Astrocyte of the hippocampus (primary cell): ENCODE measurements at regions not wholly inside any gene's neighbourhood (a gene's known extent, or its start where the extent isn't known, plus 50 kb on each side); places are given as distances from the start of the nearest gene placed in this dataset.
A peak's percentile ranks its signal among the peaks of the same experiment; 100 is the strongest.
"Not testable (repeated sequence)": the region's sequence is repeated elsewhere in the genome, so short reads cannot be mapped to it uniquely, and the experiment has no call there.

Experiments
- DNase-seq: peaks from one replicate; pipeline ENCODE4 v3.0.0; 2011; ENCODE audit warnings: low read depth, low spot score

DNA sequence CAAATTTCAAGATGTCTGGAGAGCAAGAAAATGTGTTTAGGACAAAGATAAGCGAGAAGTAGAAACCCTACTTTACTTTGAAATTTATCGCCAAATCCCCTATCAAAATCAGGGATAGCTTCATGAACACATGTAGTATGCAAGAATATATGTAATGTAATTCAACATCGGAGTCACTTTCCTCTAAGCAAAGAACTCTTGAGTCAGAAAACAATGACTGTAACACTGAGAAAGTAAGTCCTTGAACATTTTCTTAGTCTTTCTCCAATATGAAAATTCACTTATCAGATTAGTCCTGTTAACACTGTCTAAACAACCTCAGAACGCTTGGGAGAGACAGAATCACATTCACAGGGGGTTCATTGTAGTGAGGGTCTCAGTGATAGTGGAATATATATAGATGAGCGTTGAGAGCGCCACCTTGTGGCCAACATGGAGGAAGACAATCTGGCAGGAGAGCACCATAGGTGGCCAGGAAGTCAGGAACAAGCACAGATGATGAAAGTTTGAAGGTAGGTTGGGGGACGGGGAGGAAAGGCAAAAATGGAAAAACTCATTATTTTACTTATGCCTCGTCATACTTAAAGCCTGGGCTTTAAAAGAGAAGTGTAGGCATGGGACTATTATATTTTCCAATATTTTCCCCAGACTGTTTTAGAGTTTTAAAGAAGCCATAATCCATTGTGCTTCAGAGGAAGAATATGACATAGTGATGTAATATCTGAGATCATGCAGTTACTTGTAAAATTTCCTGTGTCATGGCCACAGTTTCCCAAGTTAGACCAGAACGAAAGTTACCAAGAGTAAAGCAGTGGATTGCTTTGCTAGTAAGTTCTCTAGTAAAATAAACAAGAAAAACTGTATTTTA lies 115.5 kb upstream of the GNAI1 start:
- peak; percentile 78 for DNase-seq

DNA sequence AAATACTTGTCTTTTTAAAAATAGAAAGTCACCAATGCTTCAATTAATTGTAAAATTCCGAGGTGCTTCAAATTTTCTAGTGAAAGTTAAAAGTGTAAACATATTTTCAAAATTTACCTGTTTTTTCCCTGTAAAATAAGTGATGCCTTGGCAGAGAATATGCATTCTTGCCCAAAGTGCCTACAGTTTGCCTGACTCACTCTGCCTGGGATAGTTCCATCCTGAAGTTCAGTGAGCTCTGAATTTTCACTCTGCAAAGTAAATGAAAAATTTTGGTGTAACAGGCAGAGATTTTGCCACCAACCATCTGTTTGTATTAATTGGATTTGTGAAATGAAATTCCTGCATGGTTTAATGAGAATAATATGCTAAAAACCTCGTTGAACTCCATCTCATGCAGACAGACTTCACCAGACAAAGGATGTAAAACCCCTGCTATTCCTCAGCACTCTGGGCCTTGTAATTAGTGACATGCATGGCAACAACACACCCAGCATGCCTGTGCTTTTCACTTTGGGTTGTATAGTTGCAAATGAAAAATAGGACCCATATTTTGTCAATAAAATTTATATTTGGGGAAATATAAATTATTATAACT lies 117.4 kb upstream of the GNAI1 start:
- DNase-seq: no peak

DNA sequence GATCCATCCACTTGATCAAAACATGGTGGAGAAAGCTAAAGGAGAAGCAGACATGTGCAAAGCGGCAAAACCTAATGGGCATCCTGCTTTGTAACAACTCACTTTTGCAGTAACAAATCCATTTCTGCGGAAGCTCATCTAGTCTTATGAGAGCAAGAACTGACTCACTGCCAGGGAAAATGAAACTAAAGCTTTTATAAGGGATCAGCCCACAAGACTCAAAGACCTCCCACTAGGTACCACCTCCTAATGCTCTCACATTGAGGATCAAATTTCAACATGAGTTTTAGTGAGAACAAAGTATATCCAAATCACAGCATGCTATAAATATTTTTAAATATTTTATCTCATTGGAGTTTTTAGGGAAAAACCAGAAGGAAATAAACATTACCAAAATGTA lies 120.1 kb upstream of the GNAI1 start:
- DNase-seq: peak; percentile 18

DNA sequence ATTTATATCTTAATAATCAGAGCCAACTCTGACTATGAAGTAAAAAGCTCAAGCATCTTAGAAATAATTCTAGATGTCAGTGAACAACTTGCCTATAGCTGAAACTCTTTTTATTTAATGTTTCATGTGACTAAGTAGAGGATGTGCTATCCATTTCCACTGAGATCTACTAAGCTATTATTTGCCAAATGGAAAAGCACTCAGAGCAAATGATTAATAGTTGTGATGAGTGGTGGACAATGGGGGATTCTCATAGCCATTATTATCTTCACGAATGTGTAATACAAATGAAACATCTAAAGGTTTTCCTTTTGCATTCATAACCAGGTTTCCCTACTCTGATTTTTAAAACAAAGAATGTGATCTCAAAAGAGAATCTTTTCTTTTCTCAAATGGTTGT lies 126.6 kb upstream of the GNAI1 start:
- no peak for DNase-seq

DNA sequence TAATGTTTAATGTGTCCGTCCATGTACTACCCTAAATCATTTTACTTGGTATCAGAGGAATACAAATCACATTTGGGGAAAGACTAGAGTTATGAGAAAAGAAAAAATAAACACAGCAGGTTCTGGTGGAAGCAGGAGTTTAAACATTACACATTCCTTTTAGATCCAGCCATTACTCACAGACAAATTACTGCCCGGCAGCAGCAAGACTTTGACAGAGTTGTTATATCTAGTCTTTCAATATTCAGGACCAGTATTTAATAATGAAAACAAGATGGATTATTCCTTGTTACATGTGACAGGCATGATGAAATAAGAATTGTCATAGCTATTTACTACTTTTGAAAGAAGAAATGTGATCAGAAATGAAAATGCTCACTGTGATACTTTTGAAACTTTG lies 131.8 kb upstream of the GNAI1 start:
- DNase-seq: no peak

DNA sequence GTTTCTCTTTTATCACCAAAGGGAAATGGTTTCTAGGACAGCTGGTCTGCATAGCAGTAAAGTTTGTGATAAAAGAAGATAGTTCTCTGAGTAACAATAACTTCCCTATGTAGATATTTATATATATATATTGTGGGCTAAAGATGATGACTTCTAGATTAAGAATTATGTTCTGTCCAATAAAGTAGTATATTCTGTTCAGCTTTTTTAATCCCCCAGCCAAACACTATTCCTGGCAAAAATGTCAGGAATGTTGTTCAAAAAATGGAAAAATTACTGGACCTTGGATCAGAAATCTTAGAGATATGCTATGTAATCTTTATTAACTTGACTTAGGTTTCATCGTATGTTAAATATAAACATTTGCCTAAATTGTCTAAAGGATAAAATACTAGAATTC lies 136.3 kb upstream of the GNAI1 start:
- no peak for DNase-seq

DNA sequence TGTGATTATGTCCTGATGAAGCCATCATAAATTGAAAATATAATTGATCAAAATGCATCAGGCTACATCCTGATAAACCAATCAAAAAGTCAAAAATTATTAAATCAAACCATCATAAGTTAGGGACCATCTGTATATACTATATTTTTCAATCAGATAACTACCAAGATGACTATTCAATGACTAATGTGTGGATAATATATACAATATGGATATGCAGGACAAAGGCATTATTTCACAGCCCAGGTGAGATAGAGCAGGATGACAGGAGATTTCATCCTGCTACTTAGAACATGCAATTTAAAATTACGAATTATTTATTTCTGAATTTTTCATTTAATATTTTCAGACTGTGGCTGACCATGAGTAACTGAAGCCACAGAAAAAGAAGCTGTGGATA lies 137.3 kb upstream of the GNAI1 start:
- DNase-seq: no peak

DNA sequence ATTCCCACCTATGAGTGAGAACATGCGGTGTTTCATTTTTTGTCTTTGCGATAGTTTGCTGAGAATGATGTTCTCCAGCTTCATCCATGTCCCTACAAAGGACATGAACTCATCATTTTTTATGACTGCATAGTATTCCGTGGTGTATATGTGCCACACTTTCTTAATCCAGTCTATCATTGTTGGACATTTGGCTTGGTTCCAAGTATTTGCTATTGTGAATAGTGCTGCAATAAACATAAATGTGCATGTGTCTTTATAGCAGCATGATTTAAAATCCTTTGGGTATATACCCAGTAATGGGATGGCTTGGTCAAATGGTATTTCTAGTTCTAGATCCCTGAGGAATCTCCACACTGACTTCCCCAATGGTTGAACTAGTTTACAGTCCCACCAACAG lies 138.9 kb upstream of the GNAI1 start:
- DNase-seq: not testable (repeated sequence)

DNA sequence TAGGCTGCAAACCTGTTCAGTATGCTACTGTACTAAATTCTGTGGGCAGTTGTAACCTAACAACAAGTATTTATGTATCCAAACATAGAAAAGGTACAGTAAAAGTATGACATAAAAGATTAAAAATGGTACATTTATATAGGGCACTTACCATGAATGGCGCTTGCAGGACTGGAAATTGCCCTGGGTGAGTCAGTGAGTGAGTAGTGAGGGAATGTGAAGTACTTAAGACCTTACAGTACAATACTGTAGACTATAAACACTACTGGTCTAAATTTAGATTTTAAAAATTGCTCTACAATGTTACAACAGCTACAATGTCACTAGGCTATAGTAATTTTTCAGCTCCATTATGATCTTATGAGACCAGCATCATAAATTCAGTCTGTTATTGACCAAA lies 146.0 kb upstream of the GNAI1 start:
- DNase-seq: peak; percentile 24

DNA sequence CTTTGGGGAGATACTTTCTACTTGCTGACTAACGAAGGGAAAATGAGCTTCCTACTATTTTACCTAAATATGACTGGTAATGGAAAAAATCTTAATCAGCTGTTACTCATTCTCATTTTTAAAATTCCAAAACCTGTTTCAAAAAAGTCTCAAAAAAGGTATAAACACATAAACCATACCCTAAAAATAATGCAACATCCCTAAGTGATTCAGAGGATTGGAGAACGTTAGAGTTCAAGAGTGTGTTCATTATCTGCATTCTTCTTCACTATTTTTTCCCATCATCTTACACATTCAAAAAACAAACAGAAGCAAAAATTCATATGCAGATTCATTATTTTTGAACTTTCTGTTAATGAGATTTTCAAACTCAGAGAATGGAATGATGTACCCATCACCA lies 150.4 kb upstream of the GNAI1 start:
- DNase-seq: no peak

DNA sequence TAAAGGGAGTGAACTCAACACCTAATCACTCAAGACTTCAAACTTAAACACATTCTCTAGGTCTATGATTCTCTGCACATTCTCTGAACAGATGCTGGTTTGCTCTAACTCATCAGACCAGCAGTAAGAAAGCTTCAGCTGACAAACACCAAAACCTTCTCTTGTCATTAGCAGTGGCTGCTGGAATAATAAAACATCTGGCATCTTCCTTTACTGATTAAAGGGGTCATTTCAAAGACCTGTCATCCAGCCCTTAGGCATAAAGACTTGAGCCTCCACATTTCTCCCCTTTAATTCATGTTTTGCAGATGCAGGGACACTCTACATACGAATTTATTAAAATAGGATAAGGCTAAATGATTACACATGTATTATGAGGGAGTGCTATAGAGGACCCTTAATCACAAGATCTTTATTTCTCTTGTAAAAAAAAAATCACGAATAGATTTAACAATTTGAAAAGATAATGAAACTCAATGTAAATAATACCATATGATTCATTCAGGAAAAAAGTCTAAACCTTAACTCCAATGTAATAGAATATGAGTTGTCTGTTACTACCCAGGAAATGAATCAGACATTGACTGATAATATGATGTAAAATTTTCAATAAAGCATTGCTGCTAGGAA lies 152.4 kb upstream of the GNAI1 start:
- no peak for DNase-seq

DNA sequence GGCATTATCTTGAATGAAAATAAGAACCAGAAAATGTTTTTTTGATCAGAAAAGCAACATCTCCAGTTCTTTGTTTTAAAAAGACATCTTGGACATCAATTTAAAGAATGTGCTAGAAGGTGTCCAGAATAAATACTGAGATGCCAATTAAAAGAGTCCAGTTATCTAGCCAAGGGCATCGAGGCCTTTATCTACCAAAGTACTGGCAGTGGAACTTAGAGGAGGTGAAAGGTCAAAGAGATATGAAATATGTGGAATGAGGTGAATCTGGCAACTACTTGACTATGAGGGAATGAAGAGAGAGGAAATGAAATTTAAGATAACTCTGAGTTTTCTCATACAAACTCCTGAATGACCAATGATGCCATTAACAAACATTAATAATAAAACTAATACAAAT lies 154.3 kb upstream of the GNAI1 start:
- no peak for DNase-seq

DNA sequence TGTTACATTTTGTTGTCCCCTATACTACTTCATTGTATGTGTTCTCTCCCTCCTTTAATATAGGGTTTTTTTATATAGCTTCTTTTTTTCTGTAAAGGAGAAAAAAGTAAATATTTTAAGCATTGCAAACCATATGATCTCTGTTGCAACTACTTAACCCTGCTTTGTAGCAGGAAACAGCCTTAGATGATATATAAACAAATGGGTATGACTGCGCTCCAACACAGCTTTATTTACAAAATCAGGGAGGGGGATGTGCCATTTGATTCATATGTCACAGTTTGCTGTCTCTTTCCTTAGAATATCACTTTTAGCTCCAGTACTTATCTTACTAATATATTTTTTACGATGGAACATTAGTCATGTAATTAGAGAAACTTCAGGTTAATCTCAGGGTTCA lies 155.2 kb upstream of the GNAI1 start:
- no peak for DNase-seq

DNA sequence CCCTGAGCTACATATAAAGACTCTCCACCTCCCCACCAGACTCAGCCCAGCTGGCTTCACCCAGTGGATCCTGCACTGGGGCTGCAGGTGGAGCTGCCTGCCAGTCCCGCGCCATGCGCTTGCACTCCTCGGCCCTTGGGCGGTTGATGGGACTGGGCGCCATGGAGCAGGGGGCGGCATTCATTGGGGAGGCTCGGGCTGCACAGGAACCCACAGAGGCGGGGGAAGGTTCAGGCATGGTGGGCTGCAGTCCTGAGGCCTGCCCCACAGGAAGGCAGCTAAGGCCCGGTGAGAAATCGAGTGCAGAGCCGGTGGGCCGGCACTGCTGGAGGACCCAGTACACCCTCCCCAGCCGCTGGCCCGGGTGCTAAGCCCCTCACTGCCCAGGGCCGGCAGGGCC lies 157.2 kb upstream of the GNAI1 start:
- no peak for DNase-seq

DNA sequence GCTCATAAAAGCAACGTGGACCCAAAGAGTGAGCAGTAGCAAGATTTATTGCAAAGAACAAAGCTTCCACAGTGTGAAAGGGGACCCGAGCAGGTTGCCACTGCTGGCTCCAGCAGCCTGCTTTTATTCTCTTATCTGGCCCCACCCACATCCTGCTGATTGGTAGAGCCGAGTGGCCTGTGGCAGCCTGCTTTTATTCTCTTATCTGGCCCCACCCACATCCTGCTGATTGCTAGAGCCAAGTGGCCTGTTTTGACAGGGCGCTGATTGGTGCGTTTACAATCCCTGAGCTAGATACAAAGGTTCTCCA lies 158.0 kb upstream of the GNAI1 start:
- DNase-seq: not testable (repeated sequence)

DNA sequence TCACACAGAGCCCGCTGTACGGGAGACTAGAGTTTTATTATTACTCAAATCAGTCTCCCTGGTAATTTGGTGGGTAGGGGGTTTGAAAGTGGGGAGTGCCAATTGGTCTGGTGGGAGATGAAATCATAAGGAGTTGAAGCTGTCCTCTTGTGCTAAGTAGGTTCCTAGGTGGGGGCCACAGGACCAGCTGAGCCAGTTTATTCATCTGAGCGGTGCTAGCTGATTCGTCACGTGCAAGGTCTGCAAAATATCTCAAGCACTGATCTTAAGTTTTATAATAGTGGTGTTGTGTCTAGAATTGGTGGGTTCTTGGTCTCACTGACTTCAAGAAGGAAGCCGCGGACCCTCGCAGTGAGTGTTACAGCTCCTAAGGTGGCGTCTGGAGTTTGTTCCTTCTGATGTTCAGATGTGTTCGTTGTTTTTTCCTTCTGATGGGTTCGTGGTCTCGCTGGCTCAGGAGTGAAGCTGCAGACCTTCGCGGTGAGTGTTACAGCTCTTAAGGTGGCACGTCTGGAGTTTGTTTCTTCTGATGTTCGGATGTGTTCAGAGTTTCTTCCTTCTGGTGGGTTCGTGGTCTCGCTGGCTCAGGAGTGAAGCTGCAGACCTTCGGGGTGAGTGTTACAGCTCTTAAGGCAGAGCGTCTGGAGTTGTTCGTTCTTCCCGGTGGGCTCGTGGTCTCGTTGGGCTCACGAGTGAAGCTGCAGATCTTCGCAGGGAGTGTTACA lies 158.5 kb upstream of the GNAI1 start:
- DNase-seq: not testable (repeated sequence)

DNA sequence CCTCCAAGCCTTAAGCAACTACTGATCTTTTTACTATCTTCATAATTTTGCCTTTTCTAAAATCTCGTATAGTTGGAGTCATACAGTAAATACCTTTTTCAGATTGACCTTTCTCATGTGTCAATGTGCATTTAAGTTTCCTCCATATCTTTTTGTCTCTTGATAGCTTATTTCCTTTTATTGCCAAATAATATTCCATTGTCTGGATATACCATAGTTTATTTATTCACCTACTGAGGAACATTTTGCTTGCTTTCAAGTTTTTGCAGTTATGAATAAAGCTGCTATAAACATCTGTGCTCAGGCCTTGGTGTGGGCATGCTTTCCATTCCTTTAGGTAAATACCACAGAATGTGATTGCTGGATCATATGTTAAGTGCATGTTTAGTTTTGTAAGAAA lies 161.2 kb upstream of the GNAI1 start:
- DNase-seq: no peak

DNA sequence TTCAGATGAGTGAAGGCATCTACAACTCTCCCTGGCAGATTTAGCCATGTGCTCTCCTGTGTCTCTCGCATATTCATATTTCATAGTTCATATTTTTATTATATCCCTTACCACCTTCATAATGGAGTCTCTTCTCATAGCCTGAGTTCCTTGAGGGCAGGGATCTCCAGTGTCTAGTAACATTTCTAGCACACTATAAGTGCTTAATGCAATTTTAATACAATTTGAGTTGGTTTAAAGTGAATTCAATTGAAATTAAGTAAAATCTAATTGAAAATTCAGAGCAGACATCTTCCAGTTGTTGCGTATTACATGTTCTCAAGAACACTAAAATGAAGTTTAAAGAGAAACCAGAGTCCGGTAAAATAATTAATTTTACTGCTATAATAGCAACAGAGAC lies 163.6 kb upstream of the GNAI1 start:
- no peak for DNase-seq

DNA sequence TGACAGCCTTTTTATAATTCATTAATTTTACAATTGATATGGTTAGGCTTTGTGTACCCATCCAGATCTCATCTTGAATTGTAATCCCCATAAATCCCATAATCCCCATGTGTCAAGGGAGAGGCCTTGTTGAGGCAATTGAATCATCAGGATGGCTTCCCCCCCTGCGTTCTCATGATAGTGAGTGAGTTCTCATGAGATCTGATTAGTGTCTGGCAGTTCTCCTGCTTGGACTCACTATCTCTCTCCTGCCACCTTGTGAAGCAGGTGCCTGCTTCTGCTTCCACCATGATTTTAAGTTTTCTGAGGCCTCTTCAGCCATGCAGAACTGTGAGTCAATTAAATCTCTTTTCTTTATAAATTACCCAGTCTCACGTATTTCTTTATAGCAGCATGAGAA lies 165.7 kb upstream of the GNAI1 start:
- no peak for DNase-seq

DNA sequence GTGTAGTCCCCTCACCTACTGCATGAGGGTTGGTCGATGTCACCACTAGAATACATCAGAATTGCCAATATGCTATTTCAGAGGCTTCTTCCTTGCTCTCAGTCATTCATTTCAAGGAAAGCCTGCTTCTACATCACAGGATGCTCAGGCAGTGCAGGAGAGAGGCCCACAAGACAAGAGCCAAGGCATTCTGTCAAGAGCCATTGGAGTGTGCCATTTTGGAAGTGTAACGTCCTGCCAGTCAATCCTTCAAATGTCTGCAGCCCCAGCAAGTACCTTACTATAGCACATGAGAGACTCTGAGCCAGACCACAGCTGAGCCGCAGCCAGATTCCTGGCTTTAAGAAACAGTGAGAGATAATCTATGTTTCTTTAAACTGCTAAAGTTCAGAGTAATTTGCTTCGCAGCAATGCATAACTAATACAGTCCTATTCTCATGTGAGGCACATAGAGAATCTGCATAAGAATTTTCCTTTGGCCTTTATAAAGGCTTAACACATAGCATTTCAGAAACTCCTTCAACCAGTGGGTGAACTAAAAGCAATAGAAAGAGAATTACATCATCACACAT lies 166.5 kb upstream of the GNAI1 start:
- DNase-seq: peak; percentile 88

DNA sequence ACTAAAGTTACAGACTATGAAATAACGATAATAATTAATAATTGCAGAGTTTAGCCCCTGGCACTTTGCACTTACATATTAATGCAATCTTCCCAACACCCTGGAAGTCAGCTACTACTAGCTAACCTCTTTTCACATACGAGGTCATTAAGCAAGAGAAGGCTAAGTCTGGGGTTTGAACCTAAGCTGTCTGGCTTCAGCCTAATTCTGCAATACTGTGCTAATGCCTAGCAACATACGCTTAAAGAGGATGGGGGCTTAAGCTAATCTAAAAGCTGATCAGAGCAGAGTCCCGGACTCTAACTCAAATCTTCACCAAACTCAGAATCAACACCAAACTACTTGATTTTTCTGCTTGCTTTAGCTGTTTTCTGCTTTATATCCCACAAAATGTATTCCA lies 168.7 kb upstream of the GNAI1 start:
- no peak for DNase-seq

DNA sequence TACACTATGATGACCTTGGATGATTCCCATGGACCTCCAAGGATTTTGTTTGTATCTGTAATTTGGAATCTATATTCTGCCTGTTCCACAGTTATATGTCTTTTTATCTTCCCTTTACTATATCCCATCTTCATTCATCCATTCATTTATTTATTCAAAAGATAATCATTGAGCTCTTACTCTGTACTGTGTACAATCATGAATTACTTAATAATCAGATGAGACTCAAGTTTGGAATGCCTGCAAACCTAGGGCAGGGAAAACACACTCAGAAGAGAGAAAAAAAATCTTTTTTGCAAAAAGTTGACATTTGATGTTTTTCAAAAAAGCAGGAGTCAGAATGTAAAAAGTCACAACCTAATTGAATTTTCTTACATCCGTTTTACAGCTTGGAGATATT lies 170.2 kb upstream of the GNAI1 start:
- DNase-seq: no peak
